Effector memory CD4-positive, alpha-beta T cell (primary cell): ENCODE measurements at regions not wholly inside any gene's neighbourhood (a gene's known extent, or its start where the extent isn't known, plus 50 kb on each side); places are given as distances from the start of the nearest gene placed in this dataset.

Experiments used
- DNase-seq, 3 donors: peaks; one replicate each; pipeline ENCODE4 v3.0.0-alpha.2; 2020
- H3K27ac ChIP-seq: 2 replicates; pipeline ENCODE4 v1.7.0; 2013; ENCODE audit warnings: mild to moderate bottlenecking, low read length, moderate library complexity; ENCODE audit not compliant: insufficient read depth, poor library complexity, severe bottlenecking
- H3K27me3 ChIP-seq: replicated peaks from 2 replicates; pipeline ENCODE4 v1.7.0; 2013; ENCODE audit warnings: mild to moderate bottlenecking, low read length; ENCODE audit not compliant: insufficient read depth, control insufficient read depth, poor library complexity, severe bottlenecking
- H3K36me3 ChIP-seq: 2 replicates; pipeline ENCODE4 v1.7.0; 2013; ENCODE audit warnings: mild to moderate bottlenecking, low read length, moderate library complexity; ENCODE audit not compliant: control insufficient read depth, insufficient read depth
- H3K4me1 ChIP-seq: 2 replicates; pipeline ENCODE4 v1.7.0; 2013; ENCODE audit warnings: low read length, mild to moderate bottlenecking; ENCODE audit not compliant: control insufficient read depth, insufficient read depth, poor library complexity, severe bottlenecking
- H3K4me3 ChIP-seq: 2 replicates; pipeline ENCODE4 v1.7.0; 2013; ENCODE audit warnings: low read length, low read depth, mild to moderate bottlenecking; ENCODE audit not compliant: insufficient read depth, poor library complexity, severe bottlenecking
- H3K9me3 ChIP-seq: 2 replicates; pipeline ENCODE4 v1.7.0; 2013; ENCODE audit warnings: mild to moderate bottlenecking, low read length, moderate library complexity; ENCODE audit not compliant: control insufficient read depth

DNA sequence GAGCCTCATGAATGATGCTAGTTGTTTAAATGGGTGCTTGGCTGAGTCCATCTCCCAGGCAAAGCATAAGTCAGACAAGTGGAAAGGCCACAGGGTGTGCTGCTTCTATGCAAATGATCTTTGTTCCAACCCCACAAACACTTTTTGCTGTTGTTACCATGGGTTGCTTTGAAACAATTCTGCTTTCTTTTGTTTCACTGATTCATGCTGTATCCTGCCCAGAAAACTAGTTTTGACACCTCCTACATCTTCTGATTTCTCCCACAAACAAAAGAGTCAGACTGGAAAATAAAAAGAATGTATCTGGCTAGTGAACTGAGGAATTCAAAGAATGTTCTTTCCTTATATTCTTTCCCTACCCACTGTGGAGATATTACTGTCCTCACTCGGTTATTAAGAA lies 298.6 kb downstream of the DIRAS2 start:
- Histone ChIP-seq H3K4me1 (no peaks in the 10 kb centered on the region), H3K27me3 (no peaks in the 10 kb centered on the region), H3K9me3 (no peaks in the 10 kb centered on the region), H3K36me3 (no peaks in the 10 kb centered on the region), H3K4me3 (no peak overlapping the region), H3K27ac (no peak overlapping the region)
- DNase-seq = no peak

- Histone ChIP-seq H3K27ac (no peak overlapping the region), H3K4me3 (no peak overlapping the region), H3K4me1 (no peaks in the 10 kb centered on the region), H3K9me3 (no peaks in the 10 kb centered on the region), H3K27me3 (peaks cover 9% of the 10 kb centered on the region), H3K36me3 (no peaks in the 10 kb centered on the region)
- no peak for DNase-seq
Measured at GRCh38 chr9:90365666-90366065, 277.0 kb downstream of the DIRAS2 start.

DNA sequence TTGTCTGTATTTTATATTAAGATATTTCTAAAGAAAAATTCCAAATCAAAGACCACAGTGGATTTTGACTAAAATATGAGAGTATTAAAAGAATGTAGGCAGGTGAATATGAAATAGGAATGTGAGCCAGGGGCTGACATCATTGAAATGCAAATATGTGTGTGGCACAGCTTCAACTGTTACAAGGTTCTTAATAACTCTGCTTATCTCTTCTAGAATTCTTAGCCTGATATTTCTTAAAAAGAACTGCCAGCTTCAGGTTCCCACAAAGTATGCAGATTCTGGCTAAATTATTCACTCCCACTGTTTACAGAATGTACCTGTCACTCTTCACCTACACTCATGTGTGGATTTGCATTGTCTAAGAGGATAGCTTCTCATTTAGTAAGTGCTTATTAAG lies 274.4 kb downstream of the DIRAS2 start:
- H3K27me3 ChIP-seq = peaks cover 9% of the 10 kb centered on the region
- no peaks in the 10 kb centered on the region for H3K36me3 ChIP-seq
- no peak overlapping the region for H3K4me3 ChIP-seq
- DNase-seq = no peak
- no peak overlapping the region for H3K27ac ChIP-seq
- H3K4me1 ChIP-seq = no peaks in the 10 kb centered on the region
- H3K9me3 ChIP-seq = no peaks in the 10 kb centered on the region

- no peak for DNase-seq
- H3K4me3 ChIP-seq = no peak overlapping the region
- no peaks in the 10 kb centered on the region for H3K4me1 ChIP-seq
- H3K36me3 ChIP-seq = no peaks in the 10 kb centered on the region
- no peak overlapping the region for H3K27ac ChIP-seq
- no peaks in the 10 kb centered on the region for H3K9me3 ChIP-seq
- H3K27me3 ChIP-seq = peaks cover 9% of the 10 kb centered on the region
Measured at GRCh38 chr9:90368928-90369327, 273.7 kb downstream of the DIRAS2 start.

- Histone ChIP-seq H3K27ac (no peak overlapping the region), H3K36me3 (no peaks in the 10 kb centered on the region), H3K4me1 (no peaks in the 10 kb centered on the region), H3K9me3 (no peaks in the 10 kb centered on the region), H3K4me3 (no peak overlapping the region), H3K27me3 (no peaks in the 10 kb centered on the region)
- no peak for DNase-seq
Measured at GRCh38 chr9:90379771-90380170, 262.9 kb downstream of the DIRAS2 start.

DNA sequence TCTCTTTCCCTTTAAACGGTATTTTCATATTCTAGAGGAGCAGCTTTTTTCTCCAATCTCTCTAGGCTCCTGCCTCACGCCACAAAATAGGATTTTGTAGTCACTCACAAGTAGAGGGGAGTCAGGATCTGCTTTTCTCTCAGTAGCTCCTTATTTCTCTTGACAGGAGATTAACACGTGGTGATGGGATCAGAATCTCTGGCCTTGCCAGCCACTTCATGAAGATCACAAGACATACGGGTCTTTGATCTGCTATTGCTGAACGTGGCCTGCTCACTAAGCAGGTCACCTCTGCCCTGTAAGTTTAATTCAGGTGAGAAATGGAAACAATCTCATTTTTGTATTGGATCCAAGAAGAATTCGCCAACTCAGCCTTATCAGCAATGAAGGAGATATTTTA lies 257.5 kb downstream of the DIRAS2 start:
- no peaks in the 10 kb centered on the region for H3K4me1 ChIP-seq
- H3K36me3 ChIP-seq = no peaks in the 10 kb centered on the region
- no peak overlapping the region for H3K27ac ChIP-seq
- H3K4me3 ChIP-seq = no peak overlapping the region
- DNase-seq = no peak
- H3K9me3 ChIP-seq = no peaks in the 10 kb centered on the region
- H3K27me3 ChIP-seq = no peaks in the 10 kb centered on the region

DNA sequence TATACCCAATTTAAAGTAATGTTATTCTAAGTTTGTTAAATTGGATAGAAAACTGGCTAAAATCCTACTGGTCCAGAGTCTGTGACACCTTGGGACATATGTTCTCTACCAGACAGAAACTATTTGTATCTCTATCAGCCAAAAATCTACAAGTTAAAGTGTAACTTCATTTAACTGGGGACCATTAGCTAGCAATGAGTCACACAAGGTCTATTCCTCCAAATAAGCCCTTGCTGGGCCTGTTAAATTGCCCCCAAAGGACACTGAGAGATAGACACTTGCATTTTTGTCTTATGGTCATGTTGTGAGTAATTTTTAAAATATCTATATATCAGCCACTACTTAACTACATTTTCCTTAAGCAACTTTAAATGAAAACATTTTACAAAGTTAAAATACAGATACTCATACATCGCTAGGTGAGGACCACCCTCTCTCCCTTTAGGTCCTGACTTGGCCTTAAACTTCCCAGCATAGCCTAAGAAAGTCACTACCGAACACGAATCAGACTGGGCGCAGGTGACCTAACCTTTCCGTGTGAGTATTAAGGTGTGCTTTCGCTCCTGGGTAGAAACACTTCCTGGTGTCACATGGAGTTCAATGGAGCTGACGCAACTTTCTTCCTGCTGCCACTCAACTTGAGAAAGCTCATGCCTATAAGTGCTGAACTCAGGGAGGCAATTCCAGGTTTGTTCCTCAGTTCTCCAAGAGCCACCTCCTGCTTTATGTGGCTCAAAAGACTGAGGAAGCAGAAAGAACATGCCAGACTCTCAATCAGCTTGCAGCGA lies 249.1 kb downstream of the DIRAS2 start:
- no peak overlapping the region for H3K27ac ChIP-seq
- H3K4me3 ChIP-seq = no peak overlapping the region
- H3K9me3 ChIP-seq = no peaks in the 10 kb centered on the region
- H3K4me1 ChIP-seq = no peaks in the 10 kb centered on the region
- DNase-seq = no peak
- H3K36me3 ChIP-seq = no peaks in the 10 kb centered on the region
- no peaks in the 10 kb centered on the region for H3K27me3 ChIP-seq

DNA sequence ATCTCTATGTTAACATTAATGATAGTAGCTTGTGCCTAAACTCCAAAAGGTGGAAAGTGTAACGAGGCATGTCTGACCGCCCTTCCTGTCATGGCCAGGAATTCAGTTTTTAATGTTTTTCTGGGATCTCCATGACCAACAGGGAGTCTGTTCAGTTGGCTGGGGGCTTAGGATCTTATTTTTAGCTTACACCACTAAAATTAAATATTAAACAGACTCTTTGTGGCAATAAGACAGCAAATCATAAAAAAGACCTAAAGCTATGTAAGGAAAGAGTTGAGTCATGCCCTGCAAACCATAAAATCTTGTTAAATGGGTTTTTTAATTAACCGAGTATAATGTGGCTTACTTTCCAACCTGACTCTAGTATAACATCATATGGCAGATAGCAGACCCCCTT lies 247.8 kb downstream of the DIRAS2 start:
- Histone ChIP-seq H3K4me1 (no peaks in the 10 kb centered on the region), H3K9me3 (no peaks in the 10 kb centered on the region), H3K27ac (no peak overlapping the region), H3K36me3 (no peaks in the 10 kb centered on the region), H3K27me3 (no peaks in the 10 kb centered on the region), H3K4me3 (no peak overlapping the region)
- DNase-seq = no peak

- H3K27ac ChIP-seq = no peak overlapping the region
- DNase-seq = no peak
- H3K4me3 ChIP-seq = no peak overlapping the region
- no peaks in the 10 kb centered on the region for H3K4me1 ChIP-seq
- no peaks in the 10 kb centered on the region for H3K27me3 ChIP-seq
- no peaks in the 10 kb centered on the region for H3K36me3 ChIP-seq
- no peaks in the 10 kb centered on the region for H3K9me3 ChIP-seq
Measured at GRCh38 chr9:90400091-90400490, 242.5 kb downstream of the DIRAS2 start.

- Histone ChIP-seq H3K9me3 (no peaks in the 10 kb centered on the region), H3K4me3 (no peak overlapping the region), H3K4me1 (no peaks in the 10 kb centered on the region), H3K36me3 (no peaks in the 10 kb centered on the region), H3K27ac (no peak overlapping the region), H3K27me3 (no peaks in the 10 kb centered on the region)
- no peak for DNase-seq
Measured at GRCh38 chr9:90408659-90409058, 234.0 kb downstream of the DIRAS2 start.
